Glutamatergic neuron (in vitro differentiated cells): ENCODE measurements at regions not wholly inside any gene's neighbourhood (a gene's known extent, or its start where the extent isn't known, plus 50 kb on each side); places are given as distances from the start of the nearest gene placed in this dataset.

Source experiments
- DNase-seq: peaks from one replicate; pipeline ENCODE4 v3.0.0; 2022
- H3K27ac Mint-ChIP-seq: one replicate; pipeline ENCODE4 v1.8.0; 2020; ENCODE audit warnings: mild to moderate bottlenecking, mixed read lengths, inconsistent platforms; ENCODE audit not compliant: unreplicated experiment
- H3K27me3 Mint-ChIP-seq: one replicate; pipeline ENCODE4 v1.8.0; 2020; ENCODE audit warnings: mild to moderate bottlenecking, moderate library complexity, mixed read lengths, inconsistent platforms; ENCODE audit not compliant: unreplicated experiment
- H3K36me3 Mint-ChIP-seq: one replicate; pipeline ENCODE4 v1.8.0; 2020; ENCODE audit warnings: mild to moderate bottlenecking, mixed read lengths, inconsistent platforms; ENCODE audit not compliant: unreplicated experiment
- H3K4me1 Mint-ChIP-seq: one replicate; pipeline ENCODE4 v1.8.0; 2020; ENCODE audit warnings: mild to moderate bottlenecking, low read depth, mixed read lengths, inconsistent platforms; ENCODE audit not compliant: unreplicated experiment
- H3K4me3 Mint-ChIP-seq: one replicate; pipeline ENCODE4 v1.8.0; 2020; ENCODE audit warnings: mild to moderate bottlenecking, mixed read lengths, inconsistent platforms; ENCODE audit not compliant: unreplicated experiment
- H3K9me3 Mint-ChIP-seq: one replicate; pipeline ENCODE4 v1.8.0; 2020; ENCODE audit warnings: mild to moderate bottlenecking, moderate library complexity, mixed read lengths, inconsistent platforms; ENCODE audit not compliant: unreplicated experiment
- CTCF ChIP-seq: fragments of 200-600 bp; sonication (generic); IDR thresholded peaks from one replicate; pipeline ENCODE4 v1.5.0; 2021; ENCODE audit not compliant: partially characterized antibody, unreplicated experiment

DNA sequence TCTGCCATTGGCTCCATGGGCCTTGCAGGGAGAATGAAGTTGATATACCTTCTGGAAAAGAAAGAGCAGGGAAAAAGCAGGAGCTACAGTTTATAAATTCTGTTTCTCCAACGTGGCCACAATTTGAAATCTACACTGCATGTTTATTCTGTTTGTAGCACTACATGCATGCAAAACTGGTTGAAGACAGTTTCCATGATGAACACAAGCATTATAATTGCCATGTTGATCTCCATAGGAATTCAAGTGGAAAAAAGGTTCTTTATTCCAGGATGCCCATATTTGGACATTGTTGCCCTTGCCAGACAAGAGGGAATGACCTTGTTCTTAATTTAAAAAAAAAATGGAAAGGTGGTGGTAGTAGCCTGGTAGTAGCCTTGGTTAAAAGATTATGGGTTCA lies 69.2 kb upstream of the PALM2AKAP2 start:
- Mint-ChIP-seq H3K27ac (no peak overlapping the region), H3K4me3 (no peak overlapping the region), H3K9me3 (no peaks in the 10 kb centered on the region), H3K27me3 (peaks cover 2% of the 10 kb centered on the region), H3K36me3 (no peaks in the 10 kb centered on the region), H3K4me1 (no peaks in the 10 kb centered on the region)
- TF ChIP-seq CTCF: no peak
- DNase-seq: no peak

DNA sequence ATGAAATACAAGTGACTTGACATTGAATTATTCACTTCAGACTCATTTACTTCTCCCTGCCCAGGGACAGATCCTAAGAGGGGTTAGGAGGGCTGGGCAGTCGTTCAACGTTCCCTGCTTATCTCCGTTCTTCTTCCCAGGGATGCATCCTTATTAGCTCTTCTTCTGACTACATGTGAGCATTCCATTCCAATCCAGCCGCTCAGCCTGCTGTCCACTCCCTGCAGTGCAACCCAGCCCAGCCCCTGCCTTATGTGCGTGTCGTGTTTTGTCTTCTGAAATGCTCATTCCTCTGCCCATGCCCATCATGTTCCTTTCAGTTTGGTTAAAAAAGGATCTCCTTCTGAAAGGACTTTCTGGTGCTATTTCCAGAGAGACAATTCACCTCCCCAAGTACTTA lies 64.7 kb upstream of the PALM2AKAP2 start:
- no peak overlapping the region for H3K27ac Mint-ChIP-seq
- no peak for TF ChIP-seq CTCF
- no peaks in the 10 kb centered on the region for H3K36me3 Mint-ChIP-seq
- no peaks in the 10 kb centered on the region for H3K4me1 Mint-ChIP-seq
- no peak for DNase-seq
- peaks cover 2% of the 10 kb centered on the region for H3K27me3 Mint-ChIP-seq
- H3K9me3 Mint-ChIP-seq: no peaks in the 10 kb centered on the region
- H3K4me3 Mint-ChIP-seq: no peak overlapping the region

- H3K27me3 Mint-ChIP-seq: peaks cover 2% of the 10 kb centered on the region
- H3K9me3 Mint-ChIP-seq: no peaks in the 10 kb centered on the region
- TF ChIP-seq CTCF: no peak
- H3K36me3 Mint-ChIP-seq: no peaks in the 10 kb centered on the region
- no peak overlapping the region for H3K27ac Mint-ChIP-seq
- no peak overlapping the region for H3K4me3 Mint-ChIP-seq
- H3K4me1 Mint-ChIP-seq: peaks cover 1% of the 10 kb centered on the region
- DNase-seq: no peak
Measured at GRCh38 chr9:109716631-109717030, 63.4 kb upstream of the PALM2AKAP2 start.

DNA sequence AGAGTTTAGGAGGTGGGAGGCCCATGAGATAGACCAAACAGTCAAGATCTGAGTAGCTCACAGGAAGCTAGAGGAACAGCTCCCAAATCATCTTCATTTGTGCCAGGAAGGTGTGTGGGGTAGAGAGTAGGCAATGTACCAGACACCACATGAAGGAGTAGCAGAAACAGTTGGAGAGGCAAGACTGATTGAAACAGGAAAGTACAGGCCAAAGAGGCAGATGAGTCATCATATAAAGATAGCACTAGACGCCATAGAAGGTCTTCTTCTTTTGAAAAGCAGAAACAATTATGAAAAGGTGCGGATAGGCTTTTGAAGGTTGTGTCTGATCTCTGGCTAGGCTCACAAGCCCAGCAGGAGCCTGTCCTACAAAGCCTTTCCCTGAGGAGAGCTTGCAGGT lies 62.7 kb upstream of the PALM2AKAP2 start:
- Mint-ChIP-seq H3K4me3 (no peak overlapping the region), H3K27ac (no peak overlapping the region), H3K27me3 (peaks cover 3% of the 10 kb centered on the region), H3K9me3 (no peaks in the 10 kb centered on the region), H3K36me3 (no peaks in the 10 kb centered on the region), H3K4me1 (peaks cover 1% of the 10 kb centered on the region)
- TF ChIP-seq CTCF: no peak
- DNase-seq: no peak

GRCh38 chr9:109718861-109719260 lies 61.1 kb upstream of the PALM2AKAP2 start:
- no peak for TF ChIP-seq CTCF
- Mint-ChIP-seq H3K4me3 (no peak overlapping the region), H3K27ac (no peak overlapping the region), H3K27me3 (peaks cover 2% of the 10 kb centered on the region), H3K36me3 (no peaks in the 10 kb centered on the region), H3K9me3 (no peaks in the 10 kb centered on the region), H3K4me1 (peaks cover 1% of the 10 kb centered on the region)
- DNase-seq: no peak
